ENCODE measurements at regions not wholly inside any gene's neighbourhood (a gene's known extent, or its start where the extent isn't known, plus 50 kb on each side); places are given as distances from the start of the nearest gene placed in this dataset.
"Not testable (repeated sequence)": the region's sequence is repeated elsewhere in the genome, so short reads cannot be mapped to it uniquely, and the experiment has no call there.

- H3K4ac ChIP-seq (ENCODE audit: low read depth, low read length); CTCF ChIA-PET; H3K4me1 ChIP-seq (ENCODE audit: control insufficient read depth, insufficient read depth, low read length); H3K56ac ChIP-seq (ENCODE audit: extremely low read depth, insufficient read depth, low read length); H2AK9ac ChIP-seq (replicated peaks; ENCODE audit: low read depth, low read length, poor library complexity); H2BK20ac ChIP-seq (ENCODE audit: low read depth, low read length); H3K23ac ChIP-seq (ENCODE audit: low read depth, low read length); H3K79me1 ChIP-seq (ENCODE audit: low read depth in 1 of 2, low read length in 2 of 2); DNase-seq; intact Hi-C loops (cut with micrococcal nuclease); H4K5ac ChIP-seq (ENCODE audit: low read depth, low read length); H4K8ac ChIP-seq (ENCODE audit: low read depth in 2 of 2, low read length in 2 of 2); H2BK15ac ChIP-seq (ENCODE audit: low read depth, low read length); H3K14ac ChIP-seq (replicated peaks; ENCODE audit: low read depth, low read length); H4K91ac ChIP-seq (ENCODE audit: insufficient read depth, low read depth, low read length); POLR2A ChIA-PET (ENCODE audit: unreplicated experiment); H2AFZ ChIP-seq (replicated peaks; ENCODE audit: low read length, poor library complexity); ATAC-seq (ENCODE audit: low read depth); H2AK5ac ChIP-seq (ENCODE audit: low read depth, low read length); H3K27me3 ChIP-seq (ENCODE audit: control insufficient read depth, insufficient read depth, low read length); H3K9me1 ChIP-seq (ENCODE audit: insufficient read depth, low read length); BruUV-seq (replicated peaks); dilution Hi-C loops (cut with HindIII; ENCODE audit: low sequenced_read_pairs, unreplicated experiment); H3K4me3 ChIP-seq (ENCODE audit: insufficient read depth, low read depth, low read length); H3K36me3 ChIP-seq (ENCODE audit: control insufficient read depth, insufficient read depth, low read length); H4K20me1 ChIP-seq (ENCODE audit: insufficient read depth, low read length); H3K27ac ChIP-seq (ENCODE audit: insufficient read depth, low read length); H3K9ac ChIP-seq (ENCODE audit: low read depth, low read length); H2BK120ac ChIP-seq (ENCODE audit: low read depth, low read length); H3K9me3 ChIP-seq (ENCODE audit: control insufficient read depth, insufficient read depth, low read length); H3K18ac ChIP-seq (ENCODE audit: low read depth, low read length); in situ Hi-C loops (cut with MboI; ENCODE audit: low sequenced_read_pairs); H2BK5ac ChIP-seq (ENCODE audit: low read depth, low read length, poor library complexity, severe bottlenecking); H3K4me2 ChIP-seq (ENCODE audit: low read depth, low read length): not testable (repeated sequence)
- WGBS, 2 experiments (ENCODE audit: extremely low coverage in 2 of 2, insufficient read length in 1 of 2) = no CpG with 5 or more reads among the region's 2 CpGs
These were observed 473.3 kb downstream of the TFEC start for GRCh38 chr7:115557296-115557695.
